Neural progenitor cell (in vitro differentiated cells): ENCODE measurements at regions not wholly inside any gene's neighbourhood (a gene's known extent, or its start where the extent isn't known, plus 50 kb on each side); places are given as distances from the start of the nearest gene placed in this dataset.
"Not testable (repeated sequence)": the region's sequence is repeated elsewhere in the genome, so short reads cannot be mapped to it uniquely, and the experiment has no call there.

ENCODE experiments used
- DNase-seq: peaks from one replicate; pipeline ENCODE4 v3.0.0-alpha.2; 2016; ENCODE audit warnings: low spot score
- H2AFZ ChIP-seq: fragments of 200-600 bp; sonication (generic); replicated peaks from 2 replicates; pipeline ENCODE4 v1.6.1; 2016; ENCODE audit warnings: antibody characterized with exemption
- H3F3A ChIP-seq: fragments of 200-600 bp; sonication (generic); 2 replicates; pipeline ENCODE4 v1.6.1; 2016; ENCODE audit warnings: antibody characterized with exemption, low read depth
- H3K27ac ChIP-seq: fragments of 200-600 bp; sonication (generic); 2 replicates; pipeline ENCODE4 v1.5.1; 2016; ENCODE audit warnings: mild to moderate bottlenecking
- H3K27me3 ChIP-seq: fragments of 200-600 bp; sonication (generic); 2 replicates; pipeline ENCODE4 v1.6.1; 2016; ENCODE audit warnings: mild to moderate bottlenecking, moderate library complexity
- H3K36me3 ChIP-seq: fragments of 200-600 bp; sonication (generic); 2 replicates; pipeline ENCODE4 v1.5.1; 2016
- H3K4me1 ChIP-seq: fragments of 200-600 bp; sonication (generic); 2 replicates; pipeline ENCODE4 v1.6.1; 2016; ENCODE audit warnings: mixed run types
- H3K4me2 ChIP-seq: fragments of 200-600 bp; sonication (generic); 2 replicates; pipeline ENCODE4 v1.6.1; 2016
- H3K4me3 ChIP-seq: fragments of 200-600 bp; sonication (generic); 2 replicates; pipeline ENCODE4 v1.5.1; 2016
- H3K79me2 ChIP-seq: fragments of 200-600 bp; sonication (generic); 2 replicates; pipeline ENCODE4 v1.6.1; 2016; ENCODE audit warnings: low read depth
- H3K9ac ChIP-seq: fragments of 200-600 bp; sonication (generic); 2 replicates; pipeline ENCODE4 v1.6.1; 2016
- H3K9me3 ChIP-seq: fragments of 200-600 bp; sonication (generic); 2 replicates; pipeline ENCODE4 v1.5.1; 2016; ENCODE audit warnings: low read depth
- H4K20me1 ChIP-seq: fragments of 200-600 bp; sonication (generic); 2 replicates; pipeline ENCODE4 v1.6.1; 2016; ENCODE audit warnings: low read depth
- H3K27ac Mint-ChIP-seq: 3 replicates; pipeline ENCODE4 v1.8.0; 2021; ENCODE audit warnings: mixed read lengths
- H3K27me3 Mint-ChIP-seq: 2 replicates; pipeline ENCODE4 v1.8.0; 2022; ENCODE audit warnings: low read depth, mild to moderate bottlenecking, inconsistent platforms, moderate library complexity, mixed read lengths; ENCODE audit not compliant: insufficient read depth
- H3K36me3 Mint-ChIP-seq: 3 replicates; pipeline ENCODE4 v1.8.0; 2021; ENCODE audit warnings: mixed read lengths
- H3K4me1 Mint-ChIP-seq: 3 replicates; pipeline ENCODE4 v1.8.0; 2021; ENCODE audit warnings: mixed read lengths
- H3K4me3 Mint-ChIP-seq: 3 replicates; pipeline ENCODE4 v1.8.0; 2021; ENCODE audit warnings: mild to moderate bottlenecking, moderate library complexity, mixed read lengths
- H3K9me3 Mint-ChIP-seq: 3 replicates; pipeline ENCODE4 v1.8.0; 2020; ENCODE audit warnings: mixed read lengths
- EZH2 ChIP-seq: fragments of 200-600 bp; sonication (generic); IDR thresholded peaks from 2 replicates; pipeline ENCODE4 v1.6.1; 2017; ENCODE audit warnings: antibody characterized with exemption, mild to moderate bottlenecking, moderate library complexity
- EZH2phosphoT487 ChIP-seq: fragments of 200-600 bp; sonication (generic); IDR thresholded peaks from 2 replicates; pipeline ENCODE4 v1.6.1; 2017; ENCODE audit warnings: antibody characterized with exemption
- TF ChIP-seq, protein P1 (sequence below): fragments of 200-600 bp; sonication (generic); IDR thresholded peaks from 2 replicates; pipeline ENCODE4 v1.5.1; 2017; ENCODE audit warnings: antibody characterized with exemption, mild to moderate bottlenecking

- H3K79me2 ChIP-seq, result no peaks in the 10 kb centered on the region
Observed at GRCh38 chr2:121066526-121066925, 218.5 kb downstream of the TFCP2L1 start.

GRCh38 chr2:121068851-121069250 lies 216.2 kb downstream of the TFCP2L1 start:
- no peak overlapping the region for H3K27ac Mint-ChIP-seq
- no peaks in the 10 kb centered on the region for H3K36me3 Mint-ChIP-seq
- H3K4me1 Mint-ChIP-seq, result peaks cover 4% of the 10 kb centered on the region
- H3K79me2 ChIP-seq, result no peaks in the 10 kb centered on the region
- peaks cover 6% of the 10 kb centered on the region for H3K9me3 Mint-ChIP-seq
- H3K4me3 Mint-ChIP-seq, result no peak overlapping the region
- no peak overlapping the region for H3K4me2 ChIP-seq
- H3F3A ChIP-seq, result no peaks in the 10 kb centered on the region
- H3K36me3 ChIP-seq, result no peaks in the 10 kb centered on the region
- no peak overlapping the region for H3K9ac ChIP-seq
- no peak overlapping the region for H3K27ac ChIP-seq
- H4K20me1 ChIP-seq, result no peaks in the 10 kb centered on the region
- H2AFZ ChIP-seq, result no peak overlapping the region
- no peaks in the 10 kb centered on the region for H3K4me1 ChIP-seq
- no peak for TF ChIP-seq EZH2phosphoT487
- TF ChIP-seq, protein P1, sequence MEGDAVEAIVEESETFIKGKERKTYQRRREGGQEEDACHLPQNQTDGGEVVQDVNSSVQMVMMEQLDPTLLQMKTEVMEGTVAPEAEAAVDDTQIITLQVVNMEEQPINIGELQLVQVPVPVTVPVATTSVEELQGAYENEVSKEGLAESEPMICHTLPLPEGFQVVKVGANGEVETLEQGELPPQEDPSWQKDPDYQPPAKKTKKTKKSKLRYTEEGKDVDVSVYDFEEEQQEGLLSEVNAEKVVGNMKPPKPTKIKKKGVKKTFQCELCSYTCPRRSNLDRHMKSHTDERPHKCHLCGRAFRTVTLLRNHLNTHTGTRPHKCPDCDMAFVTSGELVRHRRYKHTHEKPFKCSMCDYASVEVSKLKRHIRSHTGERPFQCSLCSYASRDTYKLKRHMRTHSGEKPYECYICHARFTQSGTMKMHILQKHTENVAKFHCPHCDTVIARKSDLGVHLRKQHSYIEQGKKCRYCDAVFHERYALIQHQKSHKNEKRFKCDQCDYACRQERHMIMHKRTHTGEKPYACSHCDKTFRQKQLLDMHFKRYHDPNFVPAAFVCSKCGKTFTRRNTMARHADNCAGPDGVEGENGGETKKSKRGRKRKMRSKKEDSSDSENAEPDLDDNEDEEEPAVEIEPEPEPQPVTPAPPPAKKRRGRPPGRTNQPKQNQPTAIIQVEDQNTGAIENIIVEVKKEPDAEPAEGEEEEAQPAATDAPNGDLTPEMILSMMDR, result no peak
- no peak for TF ChIP-seq EZH2
- H3K9me3 ChIP-seq, result no peaks in the 10 kb centered on the region
- peaks cover 8% of the 10 kb centered on the region for H3K27me3 ChIP-seq
- peaks cover 14% of the 10 kb centered on the region for H3K27me3 Mint-ChIP-seq
- H3K4me3 ChIP-seq, result no peak overlapping the region
- no peak for DNase-seq

More at GRCh38 chr2:121066526-121066925, 218.5 kb downstream of the TFCP2L1 start:
- Mint-ChIP-seq H3K36me3 (no peaks in the 10 kb centered on the region), H3K4me1 (peaks cover 19% of the 10 kb centered on the region), H3K27ac (no peak overlapping the region), H3K4me3 (no peak overlapping the region), H3K27me3 (peaks cover 17% of the 10 kb centered on the region), H3K9me3 (peaks cover 6% of the 10 kb centered on the region)
- Histone ChIP-seq H4K20me1 (no peaks in the 10 kb centered on the region), H3K4me3 (no peak overlapping the region), H3K27me3 (peaks cover 6% of the 10 kb centered on the region), H3K4me2 (no peak overlapping the region), H3K27ac (no peak overlapping the region), H3K9ac (no peak overlapping the region), H3K4me1 (peaks cover 8% of the 10 kb centered on the region), H3K9me3 (no peaks in the 10 kb centered on the region), H2AFZ (no peak overlapping the region), H3K36me3 (no peaks in the 10 kb centered on the region), H3F3A (no peaks in the 10 kb centered on the region)
- DNase-seq, result no peak
- no peak for TF ChIP-seq EZH2
- TF ChIP-seq, protein P1, result no peak
- no peak for TF ChIP-seq EZH2phosphoT487

GRCh38 chr2:121069434-121069969 lies 215.5 kb downstream of the TFCP2L1 start:
- H3K27me3 Mint-ChIP-seq, result peaks cover 12% of the 10 kb centered on the region
- H3K9me3 Mint-ChIP-seq, result peaks cover 6% of the 10 kb centered on the region
- H3K27ac Mint-ChIP-seq, result no peak overlapping the region
- H3K36me3 Mint-ChIP-seq, result no peaks in the 10 kb centered on the region
- Histone ChIP-seq H4K20me1 (peaks cover 3% of the 10 kb centered on the region), H3K4me1 (peaks cover 2% of the 10 kb centered on the region), H3K36me3 (no peaks in the 10 kb centered on the region), H3K27ac (no peak overlapping the region), H3K79me2 (no peaks in the 10 kb centered on the region), H3K9me3 (no peaks in the 10 kb centered on the region), H3F3A (peaks cover 6% of the 10 kb centered on the region), H3K4me3 (no peak overlapping the region), H3K27me3 (peaks cover 15% of the 10 kb centered on the region), H3K9ac (no peak overlapping the region), H2AFZ (no peak overlapping the region), H3K4me2 (no peak overlapping the region)
- no peak overlapping the region for H3K4me3 Mint-ChIP-seq
- TF ChIP-seq EZH2phosphoT487 (no peak), EZH2 (no peak)
- TF ChIP-seq, protein P1, result no peak
- DNase-seq, result no peak
- peaks cover 4% of the 10 kb centered on the region for H3K4me1 Mint-ChIP-seq

GRCh38 chr2:121070061-121070460 lies 214.9 kb downstream of the TFCP2L1 start:
- H3K36me3 Mint-ChIP-seq, H3K79me2 ChIP-seq, H4K20me1 ChIP-seq, H2AFZ ChIP-seq, H3K36me3 ChIP-seq, H3K4me1 Mint-ChIP-seq, H3K4me3 ChIP-seq, DNase-seq, H3K27ac Mint-ChIP-seq, H3K9me3 Mint-ChIP-seq, H3K4me1 ChIP-seq, H3K9me3 ChIP-seq, H3K9ac ChIP-seq, H3K27ac ChIP-seq, H3K4me3 Mint-ChIP-seq, H3K4me2 ChIP-seq: not testable (repeated sequence)
- H3K27me3 Mint-ChIP-seq, result peaks cover 14% of the 10 kb centered on the region
- Histone ChIP-seq H3F3A (peaks cover 11% of the 10 kb centered on the region), H3K27me3 (peaks cover 20% of the 10 kb centered on the region)
